BLaER1 (cell line): ENCODE measurements at regions not wholly inside any gene's neighbourhood (a gene's known extent, or its start where the extent isn't known, plus 50 kb on each side); places are given as distances from the start of the nearest gene placed in this dataset.

Experiments
- H3K27ac ChIP-seq: shearing (Covaris generic); formaldehyde crosslinking; 2 replicates; pipeline ENCODE4 v1.8.1; 2022
- H3K27me3 ChIP-seq: shearing (Covaris generic); formaldehyde crosslinking; 2 replicates; pipeline ENCODE4 v1.8.1; 2022
- H3K36me3 ChIP-seq: shearing (Covaris generic); formaldehyde crosslinking; 2 replicates; pipeline ENCODE4 v1.8.1; 2022
- H3K4me1 ChIP-seq: shearing (Covaris generic); formaldehyde crosslinking; 2 replicates; pipeline ENCODE4 v1.8.1; 2022
- H3K4me2 ChIP-seq: shearing (Covaris generic); formaldehyde crosslinking; 2 replicates; pipeline ENCODE4 v1.8.1; 2022
- H3K4me3 ChIP-seq: shearing (Covaris generic); formaldehyde crosslinking; 2 replicates; pipeline ENCODE4 v1.8.1; 2022
- H3K9ac ChIP-seq: shearing (Covaris generic); formaldehyde crosslinking; 2 replicates; pipeline ENCODE4 v1.8.1; 2022
- H3K9me3 ChIP-seq: shearing (Covaris generic); formaldehyde crosslinking; 2 replicates; pipeline ENCODE4 v1.8.1; 2022
- H4K20me1 ChIP-seq: shearing (Covaris generic); formaldehyde crosslinking; 2 replicates; pipeline ENCODE4 v1.8.1; 2022
- Cebpa-rat ChIP-seq: shearing (Covaris generic); IDR thresholded peaks from 2 replicates; pipeline ENCODE4 v1.8.1; 2022

- TF ChIP-seq Cebpa-rat: no peak
- Histone ChIP-seq H3K9ac (no peak overlapping the region), H3K4me1 (peaks cover 28% of the 10 kb centered on the region), H4K20me1 (no peaks in the 10 kb centered on the region), H3K9me3 (no peaks in the 10 kb centered on the region), H3K27me3 (no peaks in the 10 kb centered on the region), H3K27ac (no peak overlapping the region), H3K36me3 (no peaks in the 10 kb centered on the region), H3K4me2 (peak overlapping the region; percentile 80), H3K4me3 (no peak overlapping the region)
These were observed 284.8 kb downstream of the SMOC2 start for GRCh38 chr6:168725802-168726201.

- Histone ChIP-seq H3K9ac (peak overlapping the region; percentile 1; the same call in 1 of the 2 replicates), H3K4me3 (no peak overlapping the region), H3K27ac (peak overlapping the region; percentile 12; the same call in 1 of the 2 replicates), H3K27me3 (no peaks in the 10 kb centered on the region), H3K4me2 (peak overlapping the region; percentile 80), H3K4me1 (peaks cover 28% of the 10 kb centered on the region), H4K20me1 (no peaks in the 10 kb centered on the region), H3K9me3 (no peaks in the 10 kb centered on the region), H3K36me3 (no peaks in the 10 kb centered on the region)
- no peak for TF ChIP-seq Cebpa-rat
These were observed 283.9 kb downstream of the SMOC2 start for GRCh38 chr6:168724669-168725570.

DNA sequence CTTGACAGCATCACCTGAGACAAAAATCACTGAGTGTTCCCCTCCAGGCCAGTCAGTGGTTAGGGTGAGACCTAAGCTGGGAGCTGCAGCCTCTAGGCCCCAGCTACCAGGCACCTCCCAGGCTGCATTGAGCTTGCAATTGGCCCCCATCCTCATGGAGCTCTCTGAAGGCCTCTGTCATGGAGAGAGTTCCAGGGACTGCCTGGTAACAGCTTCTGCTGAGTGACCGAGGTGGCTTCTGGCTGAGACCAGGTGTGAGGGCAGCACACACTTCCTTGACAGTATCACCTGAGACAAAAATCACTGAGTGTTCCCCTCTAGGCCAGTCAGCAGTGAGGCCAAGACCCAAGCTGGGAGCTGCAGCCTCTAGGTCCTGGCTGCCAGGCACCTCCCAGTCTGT, 283.0 kb downstream of the SMOC2 start:
- Histone ChIP-seq H3K36me3 (no peaks in the 10 kb centered on the region), H3K9ac (no peak overlapping the region), H3K27me3 (no peaks in the 10 kb centered on the region), H3K4me2 (peak overlapping the region; percentile 80), H3K4me3 (no peak overlapping the region), H3K9me3 (no peaks in the 10 kb centered on the region), H3K4me1 (peaks cover 28% of the 10 kb centered on the region), H3K27ac (no peak overlapping the region), H4K20me1 (no peaks in the 10 kb centered on the region)
- TF ChIP-seq Cebpa-rat: no peak

- TF ChIP-seq Cebpa-rat: no peak
- Histone ChIP-seq H3K4me3 (no peak overlapping the region), H3K9ac (no peak overlapping the region), H3K9me3 (no peaks in the 10 kb centered on the region), H3K27me3 (no peaks in the 10 kb centered on the region), H3K27ac (no peak overlapping the region), H3K4me2 (no peak overlapping the region), H3K4me1 (peaks cover 28% of the 10 kb centered on the region), H4K20me1 (no peaks in the 10 kb centered on the region), H3K36me3 (no peaks in the 10 kb centered on the region)
These were observed 281.4 kb downstream of the SMOC2 start for GRCh38 chr6:168722397-168722796.

GRCh38 chr6:168721571-168721970, 280.6 kb downstream of the SMOC2 start:
- H4K20me1 ChIP-seq: no peaks in the 10 kb centered on the region
- H3K36me3 ChIP-seq: no peaks in the 10 kb centered on the region
- no peak overlapping the region for H3K4me3 ChIP-seq
- H3K9me3 ChIP-seq: no peaks in the 10 kb centered on the region
- H3K27me3 ChIP-seq: no peaks in the 10 kb centered on the region
- H3K4me1 ChIP-seq: peaks cover 28% of the 10 kb centered on the region
- H3K4me2 ChIP-seq: no peak overlapping the region
- H3K27ac ChIP-seq: no peak overlapping the region
- TF ChIP-seq Cebpa-rat: no peak
- H3K9ac ChIP-seq: no peak overlapping the region

- Histone ChIP-seq H3K27me3 (no peaks in the 10 kb centered on the region), H3K4me3 (no peak overlapping the region), H3K27ac (no peak overlapping the region), H4K20me1 (no peaks in the 10 kb centered on the region), H3K4me2 (no peak overlapping the region), H3K9ac (no peak overlapping the region), H3K4me1 (peaks cover 12% of the 10 kb centered on the region), H3K36me3 (no peaks in the 10 kb centered on the region), H3K9me3 (no peaks in the 10 kb centered on the region)
- TF ChIP-seq Cebpa-rat: no peak
These were observed 278.9 kb downstream of the SMOC2 start for GRCh38 chr6:168719901-168720300.

DNA sequence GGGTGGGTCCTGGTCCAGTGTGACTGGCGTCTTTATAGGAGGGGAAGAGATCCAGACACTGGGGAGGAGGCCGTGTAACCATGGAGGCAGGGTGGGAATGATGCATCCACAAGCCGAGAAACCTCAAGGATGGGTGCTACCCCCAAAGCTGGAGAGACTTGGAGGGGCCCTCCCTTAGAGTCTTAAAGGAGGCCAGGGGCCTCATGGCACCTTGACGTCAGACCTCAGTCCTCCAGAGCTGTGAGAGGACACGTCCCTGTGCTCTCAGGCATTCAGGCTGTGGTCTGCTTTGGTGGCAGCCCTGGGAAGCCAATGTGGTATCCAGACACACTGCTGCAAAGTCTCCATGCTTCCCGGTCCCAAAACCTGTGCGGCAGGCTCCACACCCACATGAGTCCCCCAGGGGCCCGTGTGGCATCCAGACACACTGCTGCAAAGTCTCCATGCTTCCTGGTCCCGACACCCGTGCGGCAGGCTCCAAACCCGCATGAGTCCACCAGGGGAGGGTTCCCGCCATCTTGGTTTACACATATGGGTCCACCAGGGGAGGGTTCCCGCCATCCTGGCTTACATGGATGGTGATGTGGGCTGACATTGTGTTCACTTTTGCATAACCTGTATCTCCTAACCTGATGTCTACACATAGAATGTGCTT, 278.0 kb downstream of the SMOC2 start:
- Histone ChIP-seq H3K9me3 (no peaks in the 10 kb centered on the region), H3K27me3 (no peaks in the 10 kb centered on the region), H3K4me1 (peaks cover 3% of the 10 kb centered on the region), H3K4me2 (no peak overlapping the region), H3K36me3 (no peaks in the 10 kb centered on the region), H3K9ac (no peak overlapping the region), H3K27ac (no peak overlapping the region), H3K4me3 (no peak overlapping the region), H4K20me1 (no peaks in the 10 kb centered on the region)
- no peak for TF ChIP-seq Cebpa-rat
